GM19468 (cell line): ENCODE measurements at regions not wholly inside any gene's neighbourhood (a gene's known extent, or its start where the extent isn't known, plus 50 kb on each side); places are given as distances from the start of the nearest gene placed in this dataset.
"Not testable (repeated sequence)": the region's sequence is repeated elsewhere in the genome, so short reads cannot be mapped to it uniquely, and the experiment has no call there.

Experiments used
- ATAC-seq: cut with Tn5 transposase; IDR thresholded peaks from one replicate; pipeline ENCODE4 v1.9.1; 2021; ENCODE audit warnings: mild to moderate bottlenecking, moderate library complexity, moderate number of reproducible peaks; ENCODE audit not compliant: unreplicated experiment; ENCODE audit errors: extremely low read depth

- no peak for ATAC-seq
These were observed 261.9 kb upstream of the ETAA1 start for GRCh38 chr2:67135208-67135607.

- no peak for ATAC-seq
These were observed 259.4 kb upstream of the ETAA1 start for GRCh38 chr2:67137699-67138098.

- ATAC-seq, result no peak
These were observed 255.1 kb upstream of the ETAA1 start for GRCh38 chr2:67142071-67142470.

- no peak for ATAC-seq
These were observed 254.4 kb upstream of the ETAA1 start for GRCh38 chr2:67142741-67143140.

GRCh38 chr2:67145851-67146250 is 251.3 kb upstream of the ETAA1 start:
- ATAC-seq, result no peak

GRCh38 chr2:67156796-67157195 is 240.3 kb upstream of the ETAA1 start:
- ATAC-seq, result no peak

GRCh38 chr2:67158718-67159117 is 238.4 kb upstream of the ETAA1 start:
- no peak for ATAC-seq

- ATAC-seq, result peak; percentile 38
These were observed 237.2 kb upstream of the ETAA1 start for GRCh38 chr2:67159929-67160328.

- no peak for ATAC-seq
These were observed 232.2 kb upstream of the ETAA1 start for GRCh38 chr2:67164771-67165522.

GRCh38 chr2:67165523-67165990 is 231.6 kb upstream of the ETAA1 start:
- ATAC-seq, result no peak

- not testable (repeated sequence) for ATAC-seq
These were observed 230.6 kb upstream of the ETAA1 start for GRCh38 chr2:67166511-67166910.

GRCh38 chr2:67169417-67170140 is 227.6 kb upstream of the ETAA1 start:
- ATAC-seq, result no peak

GRCh38 chr2:67179526-67179925 is 217.6 kb upstream of the ETAA1 start:
- no peak for ATAC-seq

GRCh38 chr2:67180841-67181240 is 216.3 kb upstream of the ETAA1 start:
- ATAC-seq, result no peak

GRCh38 chr2:67182884-67183283 is 214.2 kb upstream of the ETAA1 start:
- no peak for ATAC-seq

GRCh38 chr2:67186326-67186725 is 210.8 kb upstream of the ETAA1 start:
- ATAC-seq, result no peak

- no peak for ATAC-seq
These were observed 210.3 kb upstream of the ETAA1 start for GRCh38 chr2:67186871-67187270.

GRCh38 chr2:67195327-67195726 is 201.8 kb upstream of the ETAA1 start:
- not testable (repeated sequence) for ATAC-seq

GRCh38 chr2:67201521-67201920 is 195.6 kb upstream of the ETAA1 start:
- no peak for ATAC-seq

- ATAC-seq, result no peak
These were observed 192.8 kb upstream of the ETAA1 start for GRCh38 chr2:67204349-67204748.

GRCh38 chr2:67208887-67209500 is 188.1 kb upstream of the ETAA1 start:
- ATAC-seq, result no peak
